CD4-positive, alpha-beta memory T cell (primary cell): ENCODE measurements at regions not wholly inside any gene's neighbourhood (a gene's known extent, or its start where the extent isn't known, plus 50 kb on each side); places are given as distances from the start of the nearest gene placed in this dataset.

Experiments used
- CTCF ChIA-PET: fragments of 350-600 bp; sonication (Branson Sonifier 250); formaldehyde crosslinking; loops from one replicate; lab custom pipeline; 2021; ENCODE audit warnings: inconsistent platforms; ENCODE audit not compliant: partially characterized antibody; lab: Charles Lee
- POLR2A ChIA-PET: fragments of 350-600 bp; sonication (Branson Sonifier 250); formaldehyde crosslinking; loops from one replicate; lab custom pipeline; 2021; ENCODE audit not compliant: partially characterized antibody; lab: Charles Lee
- DNase-seq, 5 donors: peaks; one replicate each; pipeline versions ENCODE4 v3.0.0 to v3.0.0-alpha.2; 2020 to 2022; ENCODE audit warnings: mixed read lengths in 1 of 5
- H3K27ac ChIP-seq: one replicate; pipeline ENCODE4 v1.7.0; 2013; ENCODE audit warnings: low read depth, low read length
- H3K27me3 ChIP-seq: 2 replicates; pipeline ENCODE4 v1.7.0; 2013; ENCODE audit warnings: mild to moderate bottlenecking, low read length, moderate library complexity; ENCODE audit not compliant: insufficient read depth
- H3K36me3 ChIP-seq: 2 replicates; pipeline ENCODE4 v1.7.0; 2013; ENCODE audit warnings: mild to moderate bottlenecking, low read length, moderate library complexity; ENCODE audit not compliant: insufficient read depth
- H3K4me1 ChIP-seq: 2 replicates; pipeline ENCODE4 v1.7.0; 2013; ENCODE audit warnings: mild to moderate bottlenecking, low read length, moderate library complexity; ENCODE audit not compliant: insufficient read depth
- H3K4me3 ChIP-seq, 2 donors: one replicate each; pipeline ENCODE4 v1.7.0; 2013; ENCODE audit warnings: low read length in 2 of 2, mild to moderate bottlenecking in 1 of 2
- H3K9me3 ChIP-seq, 2 donors: one replicate each; pipeline ENCODE4 v1.7.0; 2013; ENCODE audit warnings: low read length in 2 of 2, control low read depth in 1 of 2; ENCODE audit not compliant: control insufficient read depth in 1 of 2
- H3K27ac Mint-ChIP-seq, 7 donors: one replicate each; pipeline ENCODE4 v1.8.0; 2020 to 2021; ENCODE audit warnings: mixed read lengths in 7 of 7, mild to moderate bottlenecking in 6 of 7, inconsistent platforms in 3 of 7, moderate library complexity in 3 of 7
- H3K27me3 Mint-ChIP-seq, 2 donors: one replicate each; pipeline ENCODE4 v1.8.0; 2020 to 2021; ENCODE audit warnings: mixed read lengths in 2 of 2
- H3K36me3 Mint-ChIP-seq, 2 donors: one replicate each; pipeline ENCODE4 v1.8.0; 2020 to 2021; ENCODE audit warnings: mixed read lengths in 2 of 2, inconsistent platforms in 1 of 2, mild to moderate bottlenecking in 1 of 2
- H3K4me1 Mint-ChIP-seq, 4 donors: one replicate each; pipeline ENCODE4 v1.8.0; 2020 to 2021; ENCODE audit warnings: mixed read lengths in 4 of 4, mild to moderate bottlenecking in 1 of 4
- H3K4me3 Mint-ChIP-seq, 8 donors: one replicate each; pipeline ENCODE4 v1.8.0; 2020 to 2021; ENCODE audit warnings: mixed read lengths in 8 of 8, mild to moderate bottlenecking in 7 of 8, moderate library complexity in 6 of 8, inconsistent platforms in 3 of 8
- H3K9me3 Mint-ChIP-seq, 8 donors: one replicate each; pipeline ENCODE4 v1.8.0; 2020 to 2021; ENCODE audit warnings: mixed read lengths in 8 of 8, mild to moderate bottlenecking in 5 of 8, inconsistent platforms in 3 of 8, moderate library complexity in 1 of 8
- intact Hi-C: fragments of 100-400 bp; cut with micrococcal nuclease; formaldehyde crosslinking; loops from one replicate; pipeline ENCODE4 v1.15.1; 2023

GRCh38 chr5:61933787-61934626, 372.0 kb upstream of the KIF2A start:
- no peak overlapping the region for H3K4me3 Mint-ChIP-seq
- H3K9me3 Mint-ChIP-seq, result peaks cover 0 to 5% (median 2%) of the 10 kb centered on the region in 8 donors
- ChIA-PET POLR2A (no interaction called here), CTCF (no interaction called here)
- Histone ChIP-seq H3K4me1 (no peaks in the 10 kb centered on the region), H3K27ac (no peak overlapping the region), H3K9me3 (no peaks in the 10 kb centered on the region), H3K4me3 (no peak overlapping the region), H3K27me3 (no peaks in the 10 kb centered on the region), H3K36me3 (no peaks in the 10 kb centered on the region)
- no peak overlapping the region for H3K27ac Mint-ChIP-seq
- H3K27me3 Mint-ChIP-seq, result peaks cover 2% of the 10 kb centered on the region in 2 donors
- no peak for DNase-seq
- H3K4me1 Mint-ChIP-seq, result no peaks in the 10 kb centered on the region
- no peaks in the 10 kb centered on the region for H3K36me3 Mint-ChIP-seq
- intact Hi-C loops, result no loop called here

GRCh38 chr5:61941637-61942036, 364.4 kb upstream of the KIF2A start:
- Histone ChIP-seq H3K4me3 (no peak overlapping the region), H3K27me3 (no peaks in the 10 kb centered on the region), H3K36me3 (no peaks in the 10 kb centered on the region), H3K27ac (no peak overlapping the region), H3K9me3 (no peaks in the 10 kb centered on the region), H3K4me1 (no peaks in the 10 kb centered on the region)
- peaks cover 0 to 2% of the 10 kb centered on the region in 2 donors for H3K27me3 Mint-ChIP-seq
- no peak for DNase-seq
- H3K9me3 Mint-ChIP-seq, result peaks cover 0 to 3% (median 0%) of the 10 kb centered on the region in 8 donors
- intact Hi-C loops, result no loop called here
- ChIA-PET CTCF (no interaction called here), POLR2A (no interaction called here)
- no peak overlapping the region for H3K4me3 Mint-ChIP-seq
- H3K4me1 Mint-ChIP-seq, result no peaks in the 10 kb centered on the region
- H3K27ac Mint-ChIP-seq, result no peak overlapping the region
- no peaks in the 10 kb centered on the region for H3K36me3 Mint-ChIP-seq

- no peak for DNase-seq
- intact Hi-C loops, result no loop called here
- no peaks in the 10 kb centered on the region for H3K27me3 ChIP-seq
- ChIA-PET CTCF (no interaction called here), POLR2A (no interaction called here)
- H3K9me3 ChIP-seq, result no peaks in the 10 kb centered on the region
- H3K36me3 ChIP-seq, result no peaks in the 10 kb centered on the region
- no peak overlapping the region for H3K4me3 Mint-ChIP-seq
- no peaks in the 10 kb centered on the region for H3K27me3 Mint-ChIP-seq
- no peak overlapping the region for H3K4me3 ChIP-seq
- no peaks in the 10 kb centered on the region for H3K36me3 Mint-ChIP-seq
- H3K9me3 Mint-ChIP-seq, result peaks cover 0 to 3% (median 0%) of the 10 kb centered on the region in 8 donors
- H3K4me1 ChIP-seq, result no peaks in the 10 kb centered on the region
- no peak overlapping the region for H3K27ac Mint-ChIP-seq
- no peak overlapping the region for H3K27ac ChIP-seq
- H3K4me1 Mint-ChIP-seq, result no peaks in the 10 kb centered on the region
These were observed 363.4 kb upstream of the KIF2A start for GRCh38 chr5:61942462-61943049.

GRCh38 chr5:61943713-61944112, 362.3 kb upstream of the KIF2A start:
- Histone ChIP-seq H3K4me3 (no peak overlapping the region), H3K27ac (no peak overlapping the region), H3K4me1 (no peaks in the 10 kb centered on the region), H3K27me3 (no peaks in the 10 kb centered on the region), H3K36me3 (no peaks in the 10 kb centered on the region), H3K9me3 (no peaks in the 10 kb centered on the region)
- Mint-ChIP-seq H3K36me3 (no peaks in the 10 kb centered on the region), H3K4me1 (no peaks in the 10 kb centered on the region), H3K27me3 (no peaks in the 10 kb centered on the region), H3K4me3 (no peak overlapping the region), H3K27ac (no peak overlapping the region), H3K9me3 (peaks cover 0 to 2% (median 0%) of the 10 kb centered on the region in 8 donors)
- CTCF ChIA-PET, result no interaction called here
- intact Hi-C loops, result no loop called here
- POLR2A ChIA-PET, result no interaction called here
- DNase-seq, result no peak

GRCh38 chr5:61948151-61948550, 357.9 kb upstream of the KIF2A start:
- Mint-ChIP-seq H3K4me3 (no peak overlapping the region), H3K36me3 (no peaks in the 10 kb centered on the region), H3K27ac (no peak overlapping the region), H3K4me1 (no peaks in the 10 kb centered on the region), H3K9me3 (peaks cover 0 to 5% (median 0%) of the 10 kb centered on the region in 8 donors), H3K27me3 (no peaks in the 10 kb centered on the region)
- no peak overlapping the region for H3K27ac ChIP-seq
- no peak for DNase-seq
- H3K36me3 ChIP-seq, result no peaks in the 10 kb centered on the region
- H3K4me1 ChIP-seq, result no peaks in the 10 kb centered on the region
- no peak overlapping the region for H3K4me3 ChIP-seq
- no peaks in the 10 kb centered on the region for H3K27me3 ChIP-seq
- no peaks in the 10 kb centered on the region for H3K9me3 ChIP-seq
- CTCF ChIA-PET, result no interaction called here
- POLR2A ChIA-PET, result no interaction called here
- intact Hi-C loops, result no loop called here

- ChIA-PET CTCF (no interaction called here), POLR2A (no interaction called here)
- Mint-ChIP-seq H3K36me3 (no peaks in the 10 kb centered on the region), H3K4me3 (no peak overlapping the region), H3K27ac (no peak overlapping the region), H3K4me1 (no peaks in the 10 kb centered on the region), H3K9me3 (peaks cover 0 to 5% (median 0%) of the 10 kb centered on the region in 8 donors), H3K27me3 (no peaks in the 10 kb centered on the region)
- H3K4me1 ChIP-seq, result no peaks in the 10 kb centered on the region
- H3K27ac ChIP-seq, result no peak overlapping the region
- DNase-seq, result no peak
- intact Hi-C loops, result no loop called here
- H3K36me3 ChIP-seq, result no peaks in the 10 kb centered on the region
- H3K27me3 ChIP-seq, result no peaks in the 10 kb centered on the region
- no peak overlapping the region for H3K4me3 ChIP-seq
- no peaks in the 10 kb centered on the region for H3K9me3 ChIP-seq
These were observed 356.8 kb upstream of the KIF2A start for GRCh38 chr5:61949054-61949678.

- Histone ChIP-seq H3K27ac (no peak overlapping the region), H3K4me3 (no peak overlapping the region), H3K27me3 (no peaks in the 10 kb centered on the region), H3K36me3 (no peaks in the 10 kb centered on the region), H3K4me1 (no peaks in the 10 kb centered on the region), H3K9me3 (no peaks in the 10 kb centered on the region)
- Mint-ChIP-seq H3K27me3 (no peaks in the 10 kb centered on the region), H3K27ac (no peak overlapping the region), H3K36me3 (no peaks in the 10 kb centered on the region), H3K9me3 (peaks cover 0 to 5% (median 0%) of the 10 kb centered on the region in 8 donors), H3K4me1 (no peaks in the 10 kb centered on the region), H3K4me3 (no peak overlapping the region)
- POLR2A ChIA-PET, result no interaction called here
- CTCF ChIA-PET, result interaction anchor here (1.2 kb wide), 1 partner anchor 12 kb away, joined by 3 read pairs; no protein-coding TSS in a partner anchor
- intact Hi-C loops, result no loop called here
- no peak for DNase-seq
These were observed 356.1 kb upstream of the KIF2A start for GRCh38 chr5:61949679-61950435.
